HK-2 (cell line): ENCODE measurements at regions not wholly inside any gene's neighbourhood (a gene's known extent, or its start where the extent isn't known, plus 50 kb on each side); places are given as distances from the start of the nearest gene placed in this dataset.
"Not testable (repeated sequence)": the region's sequence is repeated elsewhere in the genome, so short reads cannot be mapped to it uniquely, and the experiment has no call there.

Experiments
- DNase-seq: peaks from one replicate; pipeline ENCODE4 v3.0.0-alpha.2; 2018; ENCODE audit not compliant: unreplicated experiment

DNA sequence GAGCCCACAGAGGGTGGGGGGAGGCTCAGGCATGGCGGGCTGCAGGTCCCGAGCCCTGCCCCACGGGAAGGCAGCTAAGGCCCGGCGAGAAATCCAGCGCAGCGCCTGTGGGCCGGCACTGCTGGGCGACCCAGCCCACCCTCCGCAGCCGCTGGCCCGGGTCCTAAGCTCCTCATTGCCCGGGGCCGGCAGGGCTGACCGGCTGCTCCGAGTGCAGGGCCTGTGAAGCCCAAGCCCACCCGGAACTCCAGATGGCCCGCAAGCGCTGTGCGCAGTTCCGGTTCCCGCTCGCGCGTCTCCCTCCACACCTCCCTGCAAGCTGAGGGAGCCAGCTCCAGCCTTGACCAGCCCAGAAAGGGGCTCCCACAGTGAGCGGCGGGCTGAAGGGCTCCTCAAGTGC is 129.8 kb upstream of the CADM1 start:
- DNase-seq = not testable (repeated sequence)

DNA sequence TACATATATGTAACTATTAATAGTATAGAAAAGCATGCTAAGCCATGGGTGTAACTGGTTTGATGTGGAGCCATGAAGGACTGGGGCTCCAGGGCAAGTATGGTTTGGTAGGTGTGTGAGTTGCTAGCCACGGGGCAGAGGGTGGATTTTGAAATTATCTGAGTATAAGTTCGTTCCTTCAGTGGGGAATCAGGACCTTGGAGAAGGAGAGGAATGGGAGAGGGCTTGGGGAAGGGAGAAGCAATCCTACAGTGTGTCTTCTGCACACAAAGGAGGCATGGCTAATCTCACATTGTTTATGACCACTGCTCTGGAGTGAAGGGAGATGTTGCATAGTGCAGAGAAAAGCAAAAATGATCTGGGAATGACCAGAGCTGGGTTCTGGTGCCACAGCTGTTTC is 127.8 kb upstream of the CADM1 start:
- DNase-seq = no peak

DNA sequence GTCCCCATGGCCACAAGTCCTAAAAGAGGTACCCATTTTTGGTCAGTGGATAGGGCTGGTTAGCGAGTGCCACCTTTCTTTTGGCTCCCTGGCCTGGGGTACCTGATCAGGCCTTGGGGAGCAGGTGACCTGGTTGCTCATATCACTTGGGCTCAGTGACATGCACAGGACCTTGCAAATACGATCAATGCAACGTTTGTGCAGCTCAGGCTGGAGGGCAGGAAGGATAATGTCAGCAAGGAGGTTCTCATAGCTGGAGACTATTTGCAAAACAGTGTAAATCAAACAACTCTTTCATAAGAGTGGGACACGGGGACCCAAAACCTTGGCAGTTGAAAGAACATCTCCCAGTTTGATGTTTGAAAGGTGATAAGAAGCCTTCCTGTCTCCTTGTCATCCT is 127.4 kb upstream of the CADM1 start:
- DNase-seq = no peak

DNA sequence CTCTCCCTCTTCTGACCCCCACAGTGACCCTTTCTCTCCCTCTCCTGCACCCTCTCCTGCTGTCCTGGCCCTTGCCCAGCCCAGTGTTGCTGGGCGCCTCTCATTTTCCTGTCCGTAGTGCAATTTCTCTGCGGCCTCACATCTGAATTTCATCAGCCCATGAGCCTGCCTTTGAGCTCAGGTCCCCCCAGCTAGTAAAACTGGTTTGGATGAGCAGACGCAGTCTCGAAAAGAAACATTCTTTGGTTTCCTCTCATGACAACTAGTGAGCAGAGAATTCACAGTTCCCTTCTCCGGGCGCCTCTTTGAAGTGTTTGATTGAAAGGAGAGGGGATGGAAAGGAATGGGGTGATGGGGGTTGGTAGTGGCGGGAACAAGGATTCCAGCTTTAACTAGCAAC is 126.0 kb upstream of the CADM1 start:
- no peak for DNase-seq

DNA sequence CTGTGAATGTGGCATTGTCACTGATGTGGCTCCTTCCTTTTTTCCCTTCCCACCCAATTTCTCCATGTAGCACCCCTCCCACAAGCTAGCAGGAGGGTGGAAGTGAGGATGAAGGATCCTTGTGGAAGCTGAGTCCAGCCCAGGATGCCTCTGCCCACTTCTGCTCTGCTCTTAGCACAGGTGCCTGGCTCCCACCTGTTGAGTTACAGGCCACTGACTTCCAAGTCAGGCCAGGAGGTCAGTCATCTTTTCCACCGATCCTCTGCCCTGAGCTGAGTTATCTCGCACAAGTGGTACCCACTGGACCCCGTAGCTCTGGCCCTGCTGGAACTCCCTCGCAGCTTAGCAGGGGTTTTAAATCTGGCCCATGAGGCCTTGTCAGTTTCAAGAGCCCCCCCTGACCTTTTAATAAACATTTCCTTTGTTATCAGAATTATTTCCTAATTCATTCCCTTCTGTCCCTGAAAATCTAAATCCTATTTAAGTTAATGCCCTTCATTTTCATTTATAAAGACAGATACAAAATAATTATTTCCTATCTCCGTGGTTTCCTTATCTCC is 125.3 kb upstream of the CADM1 start:
- DNase-seq = no peak

DNA sequence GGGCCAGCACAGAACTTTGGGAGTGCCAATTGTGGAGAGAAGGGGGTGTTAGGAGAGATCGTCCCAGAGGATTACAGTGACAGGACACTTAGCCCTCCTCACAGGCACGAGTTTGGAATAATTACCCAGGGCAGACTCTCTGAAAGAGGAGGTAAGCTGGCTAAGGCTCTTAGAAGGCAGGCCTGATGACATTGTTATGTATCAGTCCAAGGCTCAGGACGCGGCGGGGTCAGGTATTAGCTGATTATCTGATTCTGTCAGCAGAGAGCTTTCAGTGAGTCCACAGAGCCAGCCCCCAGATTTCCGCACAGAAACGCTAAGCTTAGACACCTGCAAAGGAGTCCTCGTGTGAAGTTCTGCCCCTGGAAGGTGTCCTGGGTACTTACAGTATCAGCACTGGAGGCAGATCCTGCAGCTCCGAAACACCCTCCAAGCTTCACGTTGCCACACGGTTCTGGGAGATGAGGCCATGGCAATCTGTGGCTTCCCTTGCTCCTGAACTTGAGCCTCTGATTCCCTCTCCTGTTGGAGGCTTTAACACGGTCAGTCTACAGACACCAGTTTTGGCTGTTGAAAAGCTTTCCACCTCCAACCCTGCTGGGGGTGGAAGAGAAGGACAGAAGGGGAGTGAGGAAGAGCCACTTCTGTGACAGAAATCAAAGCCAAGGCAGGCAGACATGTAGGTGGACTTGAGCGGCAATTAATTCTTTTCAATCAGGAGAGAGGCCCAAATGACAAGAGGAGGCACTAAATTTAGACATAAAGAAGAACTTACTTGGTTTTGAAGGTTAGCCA is 123.6 kb upstream of the CADM1 start:
- no peak for DNase-seq

DNA sequence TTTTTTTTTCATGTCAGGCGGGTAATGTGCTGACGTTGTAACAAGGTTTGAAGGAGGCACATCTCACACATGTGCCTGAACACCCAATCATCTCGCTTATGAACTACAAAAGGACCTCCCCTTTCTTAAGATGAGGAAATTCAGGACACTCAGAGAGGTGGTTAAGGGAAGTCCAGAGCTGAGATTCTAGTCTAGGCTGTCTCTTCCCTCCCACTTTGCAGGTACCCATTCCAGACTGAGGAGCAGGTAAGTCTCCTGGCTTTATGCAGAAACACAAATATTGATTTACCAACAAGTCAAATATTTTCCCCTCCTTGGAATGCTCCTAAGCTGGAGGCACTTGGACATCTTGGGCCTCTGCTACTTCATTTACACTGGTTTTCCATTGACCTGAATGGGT is 122.9 kb upstream of the CADM1 start:
- no peak for DNase-seq

DNA sequence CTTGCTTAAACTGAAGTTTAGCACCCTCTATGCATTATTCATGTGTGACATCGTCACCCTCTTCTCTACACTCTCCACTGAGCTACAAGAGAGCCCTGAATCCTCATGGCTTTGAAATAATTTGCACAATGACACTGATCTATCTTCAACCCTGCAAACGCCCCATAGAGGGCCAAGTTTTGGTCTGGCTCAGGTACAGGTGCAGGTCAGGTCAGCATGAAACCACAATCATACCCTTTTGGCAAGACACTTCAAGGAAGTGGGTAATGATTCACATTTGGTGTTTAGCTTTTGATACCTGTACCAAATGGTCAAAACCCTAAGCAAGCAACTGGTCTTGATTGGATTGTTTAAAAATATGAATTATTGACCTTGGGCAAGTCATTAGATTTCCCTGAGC is 122.2 kb upstream of the CADM1 start:
- no peak for DNase-seq

DNA sequence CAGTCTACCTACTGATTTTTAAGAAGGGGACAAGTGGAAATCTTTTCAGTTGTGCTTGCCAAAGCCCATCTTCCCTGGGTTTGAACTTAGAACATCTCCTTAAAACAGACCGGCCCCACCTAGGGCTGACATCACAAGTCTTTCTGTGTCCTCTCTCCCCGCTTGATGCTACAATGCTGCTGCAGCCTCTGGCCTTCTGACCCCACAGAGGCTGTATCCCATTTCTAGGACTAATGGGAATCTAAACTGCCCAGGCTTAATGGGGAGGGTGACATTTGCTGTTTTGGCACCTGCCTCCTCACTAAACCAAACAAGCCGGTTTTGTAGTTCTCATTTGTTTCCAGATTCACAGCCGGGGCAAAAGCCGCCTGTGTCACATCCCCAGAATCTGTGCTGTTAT is 121.3 kb upstream of the CADM1 start:
- DNase-seq = no peak

DNA sequence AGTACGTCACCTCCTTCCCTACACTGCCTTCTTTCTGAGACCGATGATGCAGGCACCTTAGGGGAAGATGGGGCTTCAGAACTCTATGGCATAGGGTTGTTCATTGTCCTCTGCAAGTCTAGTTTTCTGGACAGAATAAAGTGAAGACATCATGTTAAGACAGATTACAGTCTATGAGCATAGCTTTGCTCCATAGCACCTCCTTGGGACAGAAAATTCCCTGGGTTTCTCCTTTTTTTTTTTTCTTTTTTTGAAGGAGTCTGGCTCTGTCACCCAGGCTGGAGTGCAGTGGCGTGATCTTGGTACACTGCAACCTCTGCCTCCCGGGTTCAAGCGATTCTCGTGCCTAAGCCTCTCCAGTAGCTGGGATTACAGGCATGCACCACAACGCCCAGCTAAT is 119.8 kb upstream of the CADM1 start:
- no peak for DNase-seq

DNA sequence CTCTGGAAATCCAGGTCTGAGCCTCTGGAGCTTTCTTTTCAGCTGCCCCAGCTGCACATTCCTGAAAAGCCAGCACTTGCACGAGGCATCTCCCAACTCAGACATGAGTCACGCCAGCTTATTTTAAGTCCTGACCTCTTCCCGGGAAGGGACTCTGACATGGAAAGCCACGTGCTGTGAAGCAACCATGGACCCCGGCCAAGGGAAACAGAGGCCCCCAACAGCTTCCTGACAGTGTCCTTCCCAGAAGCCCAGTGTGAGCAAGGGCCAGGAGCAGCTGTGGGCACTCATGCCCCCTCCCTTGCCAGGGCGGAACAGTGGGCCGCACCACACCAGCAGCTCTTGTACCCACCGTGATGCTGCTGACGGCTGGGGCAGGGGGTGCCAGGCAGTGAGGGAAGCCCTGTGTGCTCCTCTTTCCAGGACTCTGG is 118.8 kb upstream of the CADM1 start:
- DNase-seq = peak; percentile 55

DNA sequence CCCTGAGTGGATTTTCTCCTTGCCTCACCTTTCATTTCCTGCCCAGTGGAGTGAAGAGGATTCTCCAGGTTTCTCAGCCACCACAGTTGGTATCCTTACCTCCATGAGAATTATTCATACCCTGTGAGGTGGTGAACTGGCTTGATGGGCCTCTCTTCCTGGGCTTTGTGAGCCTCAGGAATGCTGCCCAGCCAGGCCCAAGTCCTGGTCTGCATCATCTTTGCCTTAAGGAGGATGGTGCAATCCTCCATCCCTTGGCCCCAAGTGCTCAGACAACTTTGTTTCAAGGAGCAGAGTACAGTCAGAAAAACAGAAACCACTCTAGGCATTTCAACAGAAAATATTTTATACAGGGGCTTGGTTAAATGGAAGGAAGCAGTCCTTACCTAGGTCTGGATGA is 114.2 kb upstream of the CADM1 start:
- DNase-seq = no peak

DNA sequence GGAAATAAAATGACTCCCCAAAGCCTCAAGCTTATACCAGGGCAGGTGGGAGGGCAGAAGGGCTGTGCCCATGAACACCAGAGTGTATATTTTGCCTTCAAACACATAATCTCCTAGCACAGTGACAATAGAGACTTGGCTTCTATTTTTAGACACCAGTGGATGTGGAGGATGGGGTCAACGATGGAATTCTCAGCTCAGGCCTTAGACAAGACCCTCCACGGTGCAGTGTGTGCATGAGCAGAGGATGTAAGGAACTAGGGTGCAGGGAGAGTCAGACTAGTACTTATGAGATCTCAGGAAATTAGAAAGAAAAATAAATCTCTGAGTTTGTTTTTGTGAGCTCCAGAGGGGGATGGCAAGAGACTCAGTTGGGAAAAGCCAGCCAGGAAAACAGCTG is 113.6 kb upstream of the CADM1 start:
- no peak for DNase-seq

DNA sequence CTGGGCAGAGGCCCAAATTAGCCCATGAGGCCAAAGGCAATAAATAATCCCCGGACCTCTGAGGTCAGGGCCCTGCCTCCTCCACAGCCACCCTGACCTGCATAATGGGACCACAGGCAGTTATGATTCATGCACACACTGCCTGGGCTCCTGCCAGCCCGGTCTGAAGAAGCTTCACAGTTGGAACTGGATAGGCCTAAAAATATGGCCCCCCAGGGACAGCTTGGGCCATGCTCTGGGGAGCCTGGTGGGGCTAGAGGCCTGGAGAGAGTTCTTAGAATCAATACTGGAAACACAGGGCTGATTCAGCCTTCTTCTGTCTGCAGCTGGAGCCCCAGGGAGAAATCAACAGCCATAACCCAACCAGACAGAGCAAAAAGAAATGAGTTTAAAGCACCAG is 112.8 kb upstream of the CADM1 start:
- peak; percentile 50 for DNase-seq

DNA sequence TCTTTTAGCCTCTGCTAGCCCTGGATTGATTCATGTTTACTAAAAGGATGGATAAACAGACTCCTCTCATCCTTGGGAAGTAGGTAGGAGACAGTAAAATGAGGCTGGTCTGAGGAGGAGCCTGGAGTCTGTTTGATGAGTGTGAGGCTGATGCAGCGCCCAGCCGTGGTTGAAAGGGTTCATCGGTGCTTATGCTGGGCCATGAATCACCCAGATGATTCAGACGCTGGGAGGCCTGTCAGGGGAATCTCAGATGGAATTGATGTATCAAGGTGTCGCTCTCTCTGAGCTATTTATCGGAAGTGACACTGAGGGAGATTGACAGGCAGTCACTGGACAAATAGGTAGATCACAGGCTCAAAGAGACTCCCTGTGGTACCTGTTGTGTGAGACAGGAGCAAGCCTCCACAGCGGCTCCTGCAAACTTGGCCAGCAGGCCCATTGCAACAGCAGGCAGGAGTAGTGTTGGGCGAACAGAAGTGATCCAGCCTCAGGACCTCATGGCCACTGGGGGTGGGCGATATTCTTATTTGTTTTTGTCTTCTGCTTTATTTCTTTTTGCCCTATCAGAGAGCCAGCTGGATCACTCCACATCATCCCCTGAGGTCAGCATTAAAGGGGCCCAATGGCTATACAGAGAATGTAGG is 109.9 kb upstream of the CADM1 start:
- DNase-seq = peak; percentile 54

DNA sequence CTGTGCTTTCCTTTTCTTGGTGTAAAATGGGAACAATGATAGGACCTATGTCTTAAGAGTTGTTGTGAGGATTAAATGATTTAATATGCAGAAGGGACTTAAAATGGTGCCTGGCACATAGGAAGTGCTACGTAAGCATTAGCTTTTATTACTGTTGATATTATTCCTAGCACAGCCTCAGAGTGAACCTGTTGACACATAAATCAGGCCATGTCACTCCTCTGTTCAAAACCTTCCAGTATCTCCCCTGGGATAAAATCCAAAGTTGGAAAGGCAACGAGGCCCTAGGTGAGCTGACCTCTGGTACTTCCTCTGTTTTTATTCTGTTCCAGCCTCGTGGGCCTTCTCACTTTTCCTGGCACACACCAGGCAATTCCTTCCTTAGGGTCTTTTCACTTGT is 108.8 kb upstream of the CADM1 start:
- DNase-seq = no peak

DNA sequence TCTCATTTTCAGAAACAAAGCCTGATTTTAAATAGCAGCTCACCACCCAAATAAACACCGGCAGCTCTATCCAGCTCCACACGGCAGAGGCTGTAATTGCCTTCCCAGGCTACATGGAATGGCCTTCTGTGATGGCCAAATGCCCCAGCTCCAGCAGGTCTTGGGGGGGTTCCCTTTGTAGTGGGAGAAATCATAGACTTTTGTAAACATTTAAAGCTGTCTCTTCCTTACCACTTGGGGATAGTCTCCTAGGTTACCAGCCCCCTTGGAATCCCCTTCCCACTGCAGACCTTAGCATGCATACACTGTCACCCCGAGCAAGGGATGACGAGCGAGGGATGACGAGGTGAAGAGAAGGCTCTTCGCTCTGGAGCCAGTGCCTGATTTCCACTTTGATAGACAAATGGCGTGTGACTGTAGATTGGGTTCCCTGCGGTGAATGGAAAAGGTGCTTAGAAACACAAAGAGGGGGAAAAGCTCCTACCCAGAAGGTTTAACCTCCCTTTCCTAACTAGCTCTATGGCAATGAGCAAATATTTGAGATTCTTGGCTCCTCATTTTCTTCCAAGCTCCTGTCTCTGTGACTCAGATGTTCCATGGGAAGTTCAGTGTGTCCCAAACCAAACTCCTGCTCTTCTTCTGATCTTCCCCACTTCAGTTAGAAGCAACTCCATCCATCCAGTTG is 108.0 kb upstream of the CADM1 start:
- no peak for DNase-seq

DNA sequence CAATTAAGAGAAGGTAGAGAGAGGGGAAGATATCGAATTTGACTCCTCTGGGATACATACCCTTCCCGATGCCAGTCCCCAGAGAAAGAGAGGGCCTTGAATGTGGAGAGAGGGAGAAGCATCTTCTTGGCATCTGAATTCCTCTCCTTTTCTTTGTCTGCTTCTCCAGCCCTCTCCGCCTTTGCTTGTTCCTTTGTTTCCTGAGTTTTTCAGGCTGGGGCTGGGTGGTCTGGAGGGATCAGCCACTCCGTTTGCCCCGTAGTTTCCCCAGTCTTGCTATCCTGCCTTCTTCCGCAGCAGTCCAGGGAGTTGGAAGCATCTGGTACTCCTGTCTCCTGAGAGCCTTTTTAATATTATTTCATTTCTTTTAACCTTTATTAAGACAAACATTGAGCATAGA is 107.1 kb upstream of the CADM1 start:
- no peak for DNase-seq

DNA sequence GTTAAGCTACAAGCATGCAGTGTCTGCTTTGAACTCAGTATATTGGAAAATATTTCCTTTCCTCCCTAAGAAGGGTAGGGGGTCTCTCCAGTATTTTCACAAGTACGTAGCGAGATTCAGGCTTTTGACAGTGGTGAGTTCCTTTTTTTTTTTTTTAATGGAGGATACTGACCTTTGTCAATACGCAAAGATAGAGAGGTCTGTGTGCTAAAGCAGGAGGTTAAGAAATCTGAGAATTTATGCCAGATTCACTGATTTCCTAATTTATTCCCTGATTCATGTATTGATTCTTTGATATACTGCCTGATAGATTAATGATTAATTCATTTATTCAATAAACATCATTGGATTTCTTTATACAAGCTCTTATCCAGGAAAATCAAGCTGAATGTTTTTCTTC is 106.7 kb upstream of the CADM1 start:
- DNase-seq = no peak

DNA sequence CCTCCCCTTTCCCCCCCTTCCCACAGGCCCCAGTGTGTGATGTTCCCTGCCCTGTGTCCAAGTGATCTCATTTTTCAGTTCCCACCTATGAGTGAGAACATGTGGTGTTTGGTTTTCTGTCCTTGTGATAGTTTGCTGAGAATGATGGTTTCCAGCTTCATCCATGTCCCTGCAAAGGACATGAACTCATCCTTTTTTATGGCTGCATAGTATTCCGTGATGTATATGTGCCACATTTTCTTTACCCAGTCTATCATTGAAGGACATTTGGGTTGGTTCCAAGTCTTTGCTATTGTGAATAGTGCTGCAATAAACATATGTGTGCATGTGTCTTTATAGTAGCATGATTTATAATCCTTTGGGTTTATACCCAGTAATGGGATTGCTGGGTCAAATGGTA is 106.0 kb upstream of the CADM1 start:
- not testable (repeated sequence) for DNase-seq

DNA sequence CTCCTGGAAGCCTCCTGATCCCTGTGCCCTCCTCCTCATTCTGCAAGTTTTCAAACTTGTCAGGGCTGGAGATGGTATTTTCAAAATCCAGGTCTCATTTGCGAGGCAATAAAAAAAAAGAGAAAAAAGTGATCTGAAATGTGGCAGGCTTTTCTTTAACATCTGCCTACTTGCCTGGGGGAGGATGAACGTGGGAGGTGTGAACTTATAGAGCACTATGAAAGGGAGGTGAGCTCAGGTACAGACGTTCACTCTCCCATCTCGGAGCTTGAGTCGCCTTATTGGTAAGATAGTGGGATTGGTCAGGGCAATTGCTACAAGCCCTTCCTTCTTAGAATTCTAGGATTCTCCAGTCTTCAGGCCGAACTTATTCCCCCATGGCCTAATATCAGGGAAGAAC is 104.8 kb upstream of the CADM1 start:
- DNase-seq = no peak

DNA sequence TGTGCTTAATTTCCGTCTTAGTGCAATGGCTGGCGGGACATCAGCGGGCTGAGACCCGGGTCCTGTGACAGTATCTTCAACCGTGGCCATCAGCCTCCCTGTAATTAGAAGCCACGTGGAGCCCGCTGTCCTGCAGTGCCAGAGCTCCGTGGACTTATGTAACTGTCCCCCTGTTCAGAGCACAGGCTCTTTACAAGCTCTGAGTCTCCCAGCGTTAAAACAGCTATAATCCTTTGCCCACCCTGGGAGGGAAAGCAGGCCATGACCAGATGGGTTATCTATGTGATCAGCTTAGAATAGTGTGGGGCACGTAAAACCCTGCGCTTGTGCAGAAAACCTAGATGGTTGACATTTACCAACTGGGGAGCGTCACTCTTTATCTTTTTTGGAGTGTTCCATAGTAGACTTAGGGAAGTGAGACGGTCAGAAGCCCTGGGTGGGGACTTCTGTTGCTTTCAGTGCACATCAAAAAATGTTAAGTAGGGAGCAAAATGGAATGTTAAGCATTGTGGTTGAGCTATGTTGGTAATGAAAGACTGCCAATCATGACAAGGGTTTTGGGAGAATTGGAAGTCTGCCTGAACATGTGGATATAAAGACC is 103.5 kb upstream of the CADM1 start:
- no peak for DNase-seq
